Testis (tissue), 2 donors: ENCODE measurements at regions not wholly inside any gene's neighbourhood (a gene's known extent, or its start where the extent isn't known, plus 50 kb on each side); places are given as distances from the start of the nearest gene placed in this dataset.

Experiments
- DNase-seq: peaks from one replicate; pipeline ENCODE4 v3.0.0-alpha.2; 2019
- H3K27ac ChIP-seq, 2 donors: fragments of 200-600 bp; sonication (generic); one replicate each; pipeline ENCODE4 v1.5.1; 2019
- H3K27me3 ChIP-seq: fragments of 200-600 bp; sonication (generic); one replicate; pipeline ENCODE4 v1.5.1; 2019
- H3K36me3 ChIP-seq: fragments of 200-600 bp; sonication (generic); one replicate; pipeline ENCODE4 v1.5.1; 2017; ENCODE audit warnings: low read depth; ENCODE audit errors: missing control alignments
- H3K4me1 ChIP-seq: fragments of 200-600 bp; sonication (generic); one replicate; pipeline ENCODE4 v1.5.1; 2019
- H3K4me3 ChIP-seq, 2 donors: fragments of 200-600 bp; sonication (generic); one replicate each; pipeline ENCODE4 v1.5.1; 2017 to 2019
- H3K9me3 ChIP-seq: fragments of 200-600 bp; sonication (generic); one replicate; pipeline ENCODE4 v1.5.1; 2017
- CTCF ChIP-seq, 3 experiments: fragments of 450-650 bp in 2 of 3; fragments of 200-600 bp in 1 of 3; sonication (generic) in 1 of 3; IDR thresholded peaks; one replicate each; pipeline ENCODE4 v1.5.1; 2016 to 2019; ENCODE audit warnings: antibody characterized with exemption in 3 of 3, mild to moderate bottlenecking in 2 of 3, moderate library complexity in 1 of 3
- POLR2A ChIP-seq: fragments of 450-650 bp; IDR thresholded peaks from one replicate; pipeline ENCODE4 v1.6.1; 2017; ENCODE audit warnings: antibody characterized with exemption, mild to moderate bottlenecking, moderate library complexity
- WGBS, 2 donors: methylation state at CpG; one replicate each; pipeline ENCODE4 v1.1.5; 2018; 5-methylcytosine and 5-hydroxymethylcytosine counted together
- intact Hi-C: fragments of 100-400 bp; cut with DNase I; formaldehyde crosslinking; loops from one replicate; pipeline ENCODE4 v1.15.1; 2023; ENCODE audit warnings: low total_unique reads

DNA sequence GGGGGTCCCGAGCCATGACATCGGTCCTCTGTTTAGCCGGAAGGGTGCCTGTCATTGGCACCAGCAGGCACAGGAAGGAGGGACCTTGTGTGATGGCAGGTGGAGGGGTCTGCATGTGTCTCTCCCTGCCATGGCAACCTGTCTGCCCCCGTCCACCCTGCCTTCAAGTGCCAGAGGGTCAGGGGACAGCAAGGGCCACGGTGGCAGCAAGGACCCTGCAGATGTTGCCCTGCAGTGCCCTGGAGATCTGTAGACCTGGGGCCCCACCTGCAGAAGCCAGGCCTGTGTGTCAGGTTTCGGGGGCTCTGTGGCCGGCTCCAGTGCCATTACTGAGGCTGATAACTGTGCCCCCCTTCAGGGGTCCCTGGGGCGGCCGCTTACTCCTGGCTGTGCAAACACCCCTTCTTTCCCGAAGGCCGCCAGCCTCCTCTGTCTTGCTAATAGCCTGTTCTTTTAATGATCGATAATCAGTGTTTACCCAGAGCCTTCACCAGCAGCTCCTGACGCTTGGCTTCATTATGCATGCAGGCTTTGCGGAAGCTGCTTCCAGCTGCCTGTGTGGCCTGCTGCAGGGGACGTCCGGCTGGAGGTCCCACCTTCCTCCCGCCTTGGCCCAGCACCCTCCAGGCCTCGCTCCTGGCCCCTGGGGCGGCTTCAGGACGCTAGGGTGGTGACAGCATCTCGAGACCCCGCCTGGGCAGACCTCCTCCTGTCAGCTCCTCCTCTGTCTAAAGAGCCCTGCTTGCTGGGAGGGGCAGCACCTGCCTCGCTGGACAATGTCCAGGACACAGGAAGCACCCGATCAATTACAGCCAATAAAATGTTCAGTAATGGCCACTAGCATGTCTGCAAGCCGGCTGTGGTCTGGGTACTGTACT, 153.0 kb downstream of the KIF26A start:
- no peaks in the 10 kb centered on the region for H3K9me3 ChIP-seq
- WGBS, 2 donors = 69% methylated on average over 14 to 25 of the region's 25 CpGs
- TF ChIP-seq POLR2A = no peak
- TF ChIP-seq CTCF (IDR thresholded peaks at IDR 0.05) = no peak
- intact Hi-C loops = no loop called here
- DNase-seq = no peak
- no peak overlapping the region for H3K4me3 ChIP-seq
- H3K27me3 ChIP-seq = no peaks in the 10 kb centered on the region
- H3K27ac ChIP-seq = no peak overlapping the region
- peaks cover 2% of the 10 kb centered on the region for H3K4me1 ChIP-seq
- no peaks in the 10 kb centered on the region for H3K36me3 ChIP-seq

DNA sequence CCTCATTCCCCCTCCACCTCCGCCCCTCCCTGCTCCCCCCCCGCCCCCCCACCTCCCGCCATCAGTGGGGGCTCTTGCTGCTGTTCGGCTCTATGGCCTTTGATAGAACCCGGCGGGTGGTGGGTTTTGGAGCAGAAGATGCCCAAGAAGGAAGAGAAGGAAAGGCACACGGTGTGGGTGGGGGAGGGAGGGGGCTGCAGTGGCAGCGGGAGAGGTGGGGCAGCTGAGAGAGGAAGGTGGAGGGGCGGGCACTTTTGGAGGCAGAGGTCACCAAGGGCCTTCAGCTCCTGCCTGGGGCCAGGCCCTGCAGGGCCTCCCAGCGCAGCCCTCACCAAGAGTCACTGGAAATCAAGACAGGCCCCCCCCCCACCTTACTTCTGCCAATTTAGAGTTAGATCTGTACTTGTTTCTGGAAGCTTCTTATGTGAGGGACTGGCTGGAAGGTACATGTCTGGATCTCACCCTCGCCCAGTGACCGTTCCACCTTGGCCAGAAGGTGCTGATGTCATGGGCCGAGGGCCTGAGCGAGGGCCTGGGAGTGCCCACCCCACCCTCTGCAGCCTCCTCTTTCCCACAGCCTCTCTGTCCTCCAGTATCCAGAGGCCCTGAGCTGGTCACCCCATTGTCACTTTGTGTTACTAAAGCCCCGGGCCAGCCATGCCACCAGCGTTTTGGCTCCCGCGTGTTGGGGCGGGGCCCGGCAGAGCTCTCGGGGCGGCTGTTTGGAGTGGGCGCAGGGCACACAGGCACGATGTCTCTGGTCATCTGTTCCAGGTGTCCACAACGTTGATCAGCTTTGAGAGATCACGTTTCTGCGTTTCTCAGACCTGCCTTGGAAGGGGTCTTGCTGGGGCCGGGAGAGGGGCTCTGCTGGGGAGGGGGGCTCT, 153.9 kb downstream of the KIF26A start:
- Histone ChIP-seq H3K27ac (no peak overlapping the region), H3K9me3 (no peaks in the 10 kb centered on the region), H3K4me1 (peaks cover 5% of the 10 kb centered on the region), H3K4me3 (no peak overlapping the region), H3K27me3 (no peaks in the 10 kb centered on the region), H3K36me3 (no peaks in the 10 kb centered on the region)
- DNase-seq = no peak
- 77 to 82% methylated on average over 26 to 28 of the region's 28 CpGs for WGBS, 2 donors
- no peak for TF ChIP-seq CTCF (IDR thresholded peaks at IDR 0.05)
- no peak for TF ChIP-seq POLR2A
- intact Hi-C loops = no loop called here

GRCh38 chr14:104293231-104293841, 154.9 kb downstream of the KIF26A start:
- Histone ChIP-seq H3K4me3 (no peak overlapping the region), H3K9me3 (no peaks in the 10 kb centered on the region), H3K27ac (no peak overlapping the region), H3K4me1 (peaks cover 5% of the 10 kb centered on the region), H3K36me3 (no peaks in the 10 kb centered on the region), H3K27me3 (no peaks in the 10 kb centered on the region)
- no peak for DNase-seq
- TF ChIP-seq POLR2A = no peak
- intact Hi-C loops = no loop called here
- WGBS, 2 donors = 68 to 77% methylated on average over 10 to 14 of the region's 15 CpGs

DNA sequence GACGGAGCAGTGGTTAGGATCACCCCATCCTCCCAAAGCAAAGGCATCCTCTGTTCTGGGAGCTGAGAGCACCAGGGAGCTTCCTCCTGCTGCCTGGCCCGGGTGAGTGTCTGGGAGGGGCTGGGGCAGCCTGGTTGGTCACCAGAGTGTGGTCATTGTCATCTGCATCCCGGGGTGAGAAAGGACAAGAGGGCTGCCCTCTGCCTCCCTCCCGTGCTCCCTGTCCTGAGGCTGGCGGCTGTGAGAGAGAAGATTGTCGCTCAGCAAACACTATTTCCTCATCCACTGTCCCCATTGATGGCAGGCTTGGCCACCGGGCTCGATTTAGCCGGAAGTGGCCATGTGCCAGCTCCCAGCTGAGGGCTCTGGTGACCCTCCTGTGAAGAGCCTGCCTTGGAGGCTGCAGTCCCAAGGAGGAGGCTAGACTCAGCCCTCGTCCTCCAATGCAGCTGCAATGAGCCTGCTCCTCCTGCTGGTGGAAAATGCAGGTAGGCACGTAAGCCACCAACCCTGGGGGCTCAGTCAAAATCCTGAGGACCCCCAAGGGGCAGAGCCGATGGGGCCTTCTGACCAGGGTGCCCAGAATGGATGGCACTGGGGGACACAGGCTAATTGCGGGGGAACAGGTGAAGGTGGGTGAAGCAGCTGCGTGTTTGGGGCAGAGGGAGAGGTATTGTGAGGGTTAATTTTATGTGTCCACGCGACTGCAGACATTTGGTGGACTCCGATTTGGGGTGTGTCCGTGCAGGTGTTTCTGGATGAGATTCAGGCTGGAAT, 155.7 kb downstream of the KIF26A start:
- Histone ChIP-seq H3K27ac (no peak overlapping the region), H3K4me1 (peaks cover 5% of the 10 kb centered on the region), H3K27me3 (no peaks in the 10 kb centered on the region), H3K4me3 (no peak overlapping the region), H3K36me3 (no peaks in the 10 kb centered on the region), H3K9me3 (no peaks in the 10 kb centered on the region)
- 76 to 86% methylated on average over 9 to 18 of the region's 18 CpGs for WGBS, 2 donors
- intact Hi-C loops = no loop called here
- no peak for DNase-seq
- TF ChIP-seq POLR2A (no peak), CTCF (IDR thresholded peaks at IDR 0.05) (no peak)
